ENCODE measurements at regions not wholly inside any gene's neighbourhood (a gene's known extent, or its start where the extent isn't known, plus 50 kb on each side); places are given as distances from the start of the nearest gene placed in this dataset.

DNA sequence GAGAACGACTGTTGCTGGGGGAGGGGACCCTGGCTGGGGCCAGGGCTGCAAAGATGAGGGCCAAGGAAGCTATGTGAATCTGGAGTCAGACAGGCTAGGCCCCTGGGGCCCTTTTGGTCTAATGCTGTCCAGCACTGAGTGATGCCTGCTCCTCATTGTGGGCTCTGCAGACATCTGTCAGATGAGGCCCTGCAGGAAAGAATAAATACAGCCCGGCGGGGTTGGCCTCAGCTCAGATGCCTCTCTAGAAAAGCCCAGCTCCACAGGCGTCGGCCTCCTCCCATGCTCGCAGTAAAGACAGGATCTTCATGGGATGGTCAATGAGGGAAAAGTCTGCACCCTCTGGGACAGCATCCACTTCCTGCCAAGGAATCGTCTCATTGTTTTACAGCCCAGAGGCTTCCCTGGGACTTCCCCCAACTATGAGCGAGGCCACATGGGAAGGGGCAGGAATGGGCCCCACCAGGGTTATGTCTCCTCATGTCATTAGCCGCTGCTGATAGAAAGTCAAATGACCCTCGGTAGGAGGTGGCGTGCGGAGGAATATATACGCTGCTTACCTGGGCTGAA, 125.8 kb upstream of the GLI2 start:
- TF ChIP-seq ZNF24 (IDR thresholded peaks at IDR 0.05) (no peak), BRCA1 (IDR thresholded peaks at IDR 0.05; ENCODE audit: low read depth, low read length) (no peak), NR2C2 (IDR thresholded peaks at IDR 0.05; ENCODE audit: borderline replicate concordance, control insufficient read depth, insufficient read length, low read depth) (no peak), NFYB (IDR thresholded peaks at IDR 0.05; ENCODE audit: insufficient read depth, low read depth, low read length) (no peak), FOS (IDR thresholded peaks at IDR 0.05; ENCODE audit: borderline replicate concordance, extremely low read depth, insufficient read length) (no peak)

Data from GM12878 (cell line).